Omental fat pad (tissue), 3 donors: ENCODE measurements at regions not wholly inside any gene's neighbourhood (a gene's known extent, or its start where the extent isn't known, plus 50 kb on each side); places are given as distances from the start of the nearest gene placed in this dataset.

Source experiments
- ATAC-seq: fragments of 150-250 bp; one replicate; pipeline ENCODE4 v1.9.1; 2016; ENCODE audit warnings: mild to moderate bottlenecking, moderate library complexity; ENCODE audit not compliant: low FRiP score
- DNase-seq: peaks from one replicate; pipeline ENCODE4 v3.0.0-alpha.2; 2019; ENCODE audit warnings: low spot score
- TF ChIP-seq, protein P1 (sequence below), 3 donors: fragments of 450-650 bp; IDR thresholded peaks; one replicate each; pipeline ENCODE4 v1.5.1; 2016 to 2017; ENCODE audit warnings: antibody characterized with exemption in 3 of 3, mild to moderate bottlenecking in 3 of 3, moderate library complexity in 2 of 3

DNA sequence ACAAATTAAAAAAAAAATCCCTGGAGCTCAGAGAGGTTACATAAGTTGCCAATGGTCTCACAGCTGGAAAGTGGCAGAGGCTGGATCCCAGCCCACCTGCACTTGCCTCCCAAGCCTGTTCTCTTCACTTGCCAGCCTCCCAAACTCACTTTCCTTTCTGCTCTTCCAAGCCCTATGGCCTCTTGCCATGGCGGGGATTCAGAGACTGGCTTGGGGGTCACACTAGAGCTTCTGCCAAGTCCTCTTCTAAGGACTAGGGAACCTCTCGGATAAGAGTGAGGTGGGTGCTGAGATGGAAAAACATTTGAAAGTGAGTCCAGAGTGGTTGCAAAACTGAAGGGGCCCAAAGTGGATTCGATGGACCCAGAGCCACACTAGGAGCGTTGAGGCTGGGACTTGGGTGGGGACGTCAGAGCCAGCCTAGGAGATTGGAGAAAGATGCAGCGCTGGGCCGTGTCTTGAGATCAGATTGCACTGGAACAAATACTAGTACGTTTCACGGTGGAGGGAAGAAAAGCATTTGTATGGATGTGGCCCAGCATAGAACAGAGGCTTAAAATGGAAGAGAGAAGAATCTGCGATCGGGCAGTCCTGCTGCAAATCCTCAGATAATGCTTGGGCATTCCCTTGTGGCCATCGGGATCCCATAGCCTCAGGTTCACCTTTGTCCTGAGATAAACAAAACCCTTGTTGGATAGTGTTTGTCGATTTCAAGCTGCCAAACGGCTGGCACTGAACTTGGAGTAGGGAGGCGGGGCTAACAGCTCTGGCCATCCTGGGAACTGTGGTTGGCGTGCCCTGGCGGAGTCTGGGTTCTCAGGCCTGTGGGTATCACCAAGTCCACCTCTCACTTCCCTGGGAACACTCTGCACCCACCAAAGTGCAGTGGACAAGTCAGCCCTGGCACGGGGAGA lies 84.8 kb downstream of the ING1 start:
- TF ChIP-seq, protein P1, sequence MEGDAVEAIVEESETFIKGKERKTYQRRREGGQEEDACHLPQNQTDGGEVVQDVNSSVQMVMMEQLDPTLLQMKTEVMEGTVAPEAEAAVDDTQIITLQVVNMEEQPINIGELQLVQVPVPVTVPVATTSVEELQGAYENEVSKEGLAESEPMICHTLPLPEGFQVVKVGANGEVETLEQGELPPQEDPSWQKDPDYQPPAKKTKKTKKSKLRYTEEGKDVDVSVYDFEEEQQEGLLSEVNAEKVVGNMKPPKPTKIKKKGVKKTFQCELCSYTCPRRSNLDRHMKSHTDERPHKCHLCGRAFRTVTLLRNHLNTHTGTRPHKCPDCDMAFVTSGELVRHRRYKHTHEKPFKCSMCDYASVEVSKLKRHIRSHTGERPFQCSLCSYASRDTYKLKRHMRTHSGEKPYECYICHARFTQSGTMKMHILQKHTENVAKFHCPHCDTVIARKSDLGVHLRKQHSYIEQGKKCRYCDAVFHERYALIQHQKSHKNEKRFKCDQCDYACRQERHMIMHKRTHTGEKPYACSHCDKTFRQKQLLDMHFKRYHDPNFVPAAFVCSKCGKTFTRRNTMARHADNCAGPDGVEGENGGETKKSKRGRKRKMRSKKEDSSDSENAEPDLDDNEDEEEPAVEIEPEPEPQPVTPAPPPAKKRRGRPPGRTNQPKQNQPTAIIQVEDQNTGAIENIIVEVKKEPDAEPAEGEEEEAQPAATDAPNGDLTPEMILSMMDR (IDR thresholded peaks at IDR 0.05): no peak
- ATAC-seq: no peak

DNA sequence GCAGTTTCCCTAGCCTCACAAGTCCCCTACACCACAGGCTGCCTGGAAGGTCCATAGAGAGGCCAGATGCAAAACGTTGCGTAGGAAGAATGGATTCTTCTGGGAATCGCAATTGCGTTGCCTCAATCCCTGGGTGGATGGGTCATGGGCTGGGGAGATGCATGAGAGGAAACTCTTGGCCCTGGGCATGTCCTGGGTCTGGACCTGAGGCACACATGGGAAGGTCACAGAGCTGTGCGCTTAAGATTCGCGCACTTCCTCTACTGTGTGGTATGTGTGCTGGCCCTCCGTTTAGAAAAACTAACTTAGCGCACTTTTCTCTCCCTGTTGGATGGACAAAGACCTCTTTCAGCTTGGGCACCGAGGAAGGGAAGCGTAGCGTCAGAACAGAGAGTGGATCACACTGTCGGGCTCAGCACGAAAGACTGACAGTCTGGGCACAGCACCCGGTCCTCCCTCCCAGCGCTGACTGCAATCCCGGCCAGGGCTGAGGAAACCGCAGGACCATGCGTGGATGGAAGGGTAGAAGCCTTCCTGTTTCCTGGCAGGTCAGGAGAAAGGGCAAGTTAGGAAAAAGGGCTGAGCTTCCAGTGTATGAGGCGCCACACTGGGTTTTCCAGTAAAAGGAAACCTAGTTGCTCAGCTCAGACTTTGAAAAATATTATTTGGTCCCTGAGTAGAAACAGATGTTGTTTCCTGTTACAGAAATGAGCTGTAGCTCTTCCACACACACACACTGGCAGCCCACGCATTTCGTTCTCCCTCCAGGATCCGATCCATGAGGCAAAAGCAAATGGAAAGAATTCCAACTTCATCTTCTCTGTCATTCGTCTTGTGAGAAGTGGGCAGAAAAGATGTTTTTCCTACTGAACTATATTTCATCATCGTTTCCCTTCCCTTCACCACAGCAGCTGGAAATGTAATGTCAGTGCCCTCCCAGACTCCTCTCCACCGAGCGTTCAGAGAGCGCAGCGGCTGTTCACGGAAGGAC lies 86.0 kb downstream of the ING1 start:
- TF ChIP-seq, protein P1 (IDR thresholded peaks at IDR 0.05): no peak
- DNase-seq: no peak
- ATAC-seq: peak; percentile 87

More for the DNA sequence above, 84.8 kb downstream of the ING1 start:
- no peak for DNase-seq

DNA sequence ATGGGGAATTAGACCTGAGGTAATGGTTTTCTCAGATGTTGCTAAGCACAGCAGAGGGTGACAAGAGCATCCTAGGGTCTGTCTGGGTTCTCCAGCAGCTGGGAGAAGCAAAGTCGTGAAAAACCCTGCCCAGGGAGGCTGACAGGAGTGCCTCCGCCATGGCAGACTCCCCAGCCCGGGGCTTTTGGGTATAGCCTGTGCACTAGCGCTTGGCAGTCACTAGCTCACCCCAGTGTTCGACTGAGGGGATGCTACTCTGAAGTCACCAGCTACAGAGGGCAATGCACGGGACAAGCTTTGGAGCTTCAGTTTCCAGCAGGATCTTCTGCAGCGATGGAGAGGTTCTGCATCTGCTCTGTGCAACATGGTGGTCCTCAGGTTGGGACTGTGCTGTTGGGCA lies 87.5 kb downstream of the ING1 start:
- ATAC-seq (no peak), DNase-seq (no peak)
- TF ChIP-seq, protein P1 (IDR thresholded peaks at IDR 0.05): no peak

DNA sequence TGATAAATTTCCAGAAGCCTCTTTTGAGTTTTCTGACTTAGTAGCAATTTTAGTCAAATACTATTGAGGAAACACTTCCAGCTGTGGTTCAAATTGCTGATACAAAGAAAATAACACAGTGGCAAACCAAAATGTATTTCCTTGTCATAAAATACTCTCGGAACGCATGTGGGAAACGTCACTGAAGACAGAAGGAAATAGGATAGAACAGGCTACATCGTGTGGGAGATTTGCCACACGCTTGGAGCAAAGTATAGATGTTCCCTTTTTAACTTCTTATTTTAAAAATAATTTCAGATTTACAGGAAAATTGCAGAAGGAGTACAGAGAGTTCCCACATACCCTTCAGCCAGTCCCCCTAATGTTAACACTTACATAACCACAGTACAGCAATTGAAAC lies 88.8 kb downstream of the ING1 start:
- DNase-seq (no peak), ATAC-seq (no peak)
- TF ChIP-seq, protein P1 (IDR thresholded peaks at IDR 0.05): no peak

DNA sequence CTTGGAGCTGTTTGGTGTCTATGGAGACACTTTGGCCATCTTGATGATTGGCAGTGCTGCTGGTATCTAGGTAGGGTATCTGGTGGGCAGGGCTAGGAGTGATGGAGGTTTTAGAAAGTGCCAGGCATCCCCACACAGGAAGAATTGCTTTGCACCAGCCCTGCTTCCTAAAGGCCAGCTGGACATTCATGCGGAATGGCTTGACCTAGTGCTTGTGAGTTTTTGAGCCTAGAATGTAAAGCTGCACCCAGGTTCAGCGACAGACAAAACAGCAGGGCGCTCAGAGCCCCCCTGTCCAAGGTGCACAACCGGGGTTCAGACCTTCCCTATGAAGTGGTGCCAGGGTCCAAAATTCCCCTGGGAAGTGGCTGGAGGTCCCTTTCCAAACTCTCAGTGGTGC lies 93.1 kb downstream of the ING1 start:
- TF ChIP-seq, protein P1 (IDR thresholded peaks at IDR 0.05): no peak
- DNase-seq (no peak), ATAC-seq (no peak)

DNA sequence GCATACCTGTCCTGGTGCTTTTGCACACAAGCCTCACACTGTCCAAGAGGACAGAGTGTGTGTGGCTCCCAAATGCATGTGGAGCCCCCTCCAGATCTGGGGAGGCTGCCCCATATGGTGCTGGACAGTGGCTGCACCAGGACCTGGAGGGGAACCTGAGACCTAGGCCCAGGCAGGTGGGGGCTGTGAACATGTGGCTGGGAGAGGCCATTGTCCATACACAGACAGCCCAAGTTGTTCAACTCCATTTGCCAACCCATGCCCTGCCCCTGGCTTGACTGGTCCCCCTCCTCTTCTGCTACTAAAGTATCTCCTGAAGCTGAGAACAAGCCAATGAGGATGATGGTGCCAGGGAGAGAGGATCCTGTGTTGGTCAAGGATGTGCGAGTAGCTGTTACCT lies 94.0 kb downstream of the ING1 start:
- DNase-seq (no peak), ATAC-seq (no peak)
- TF ChIP-seq, protein P1 (IDR thresholded peaks at IDR 0.05): no peak
